ENCODE measurements at regions not wholly inside any gene's neighbourhood (a gene's known extent, or its start where the extent isn't known, plus 50 kb on each side); places are given as distances from the start of the nearest gene placed in this dataset.

DNA sequence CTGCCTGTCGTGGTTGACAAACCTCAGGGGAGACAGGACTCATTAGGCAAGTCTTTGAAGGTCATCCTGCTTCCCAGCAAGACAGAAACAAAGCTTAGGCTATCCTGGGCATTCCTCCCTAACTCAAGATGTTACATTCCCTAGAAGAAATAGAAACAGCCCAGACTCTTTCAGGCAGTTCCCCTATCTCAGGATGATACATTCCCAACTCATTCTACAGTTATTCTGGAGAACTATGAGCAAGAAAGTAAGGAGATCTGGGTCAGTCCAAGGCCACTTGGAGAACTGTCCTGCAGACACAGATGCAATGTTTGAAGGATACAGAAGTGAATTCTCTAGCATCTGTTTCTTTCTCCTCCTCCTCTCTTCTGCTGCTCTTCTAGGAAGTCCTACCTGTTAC, 220.1 kb upstream of the NCKAP5 start:
- H3K4me3 ChIP-seq (ENCODE audit: low read depth, low read length) = no peak overlapping the region
- DNase-seq (ENCODE audit: low read depth) = no peak
- TF ChIP-seq, protein P1, sequence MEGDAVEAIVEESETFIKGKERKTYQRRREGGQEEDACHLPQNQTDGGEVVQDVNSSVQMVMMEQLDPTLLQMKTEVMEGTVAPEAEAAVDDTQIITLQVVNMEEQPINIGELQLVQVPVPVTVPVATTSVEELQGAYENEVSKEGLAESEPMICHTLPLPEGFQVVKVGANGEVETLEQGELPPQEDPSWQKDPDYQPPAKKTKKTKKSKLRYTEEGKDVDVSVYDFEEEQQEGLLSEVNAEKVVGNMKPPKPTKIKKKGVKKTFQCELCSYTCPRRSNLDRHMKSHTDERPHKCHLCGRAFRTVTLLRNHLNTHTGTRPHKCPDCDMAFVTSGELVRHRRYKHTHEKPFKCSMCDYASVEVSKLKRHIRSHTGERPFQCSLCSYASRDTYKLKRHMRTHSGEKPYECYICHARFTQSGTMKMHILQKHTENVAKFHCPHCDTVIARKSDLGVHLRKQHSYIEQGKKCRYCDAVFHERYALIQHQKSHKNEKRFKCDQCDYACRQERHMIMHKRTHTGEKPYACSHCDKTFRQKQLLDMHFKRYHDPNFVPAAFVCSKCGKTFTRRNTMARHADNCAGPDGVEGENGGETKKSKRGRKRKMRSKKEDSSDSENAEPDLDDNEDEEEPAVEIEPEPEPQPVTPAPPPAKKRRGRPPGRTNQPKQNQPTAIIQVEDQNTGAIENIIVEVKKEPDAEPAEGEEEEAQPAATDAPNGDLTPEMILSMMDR (IDR thresholded peaks at IDR 0.05; ENCODE audit: low read depth, low read length, missing control alignments) = no peak
- in situ Hi-C loops (cut with HindIII; ENCODE audit: low sequenced_read_pairs) = no loop called here

DNA sequence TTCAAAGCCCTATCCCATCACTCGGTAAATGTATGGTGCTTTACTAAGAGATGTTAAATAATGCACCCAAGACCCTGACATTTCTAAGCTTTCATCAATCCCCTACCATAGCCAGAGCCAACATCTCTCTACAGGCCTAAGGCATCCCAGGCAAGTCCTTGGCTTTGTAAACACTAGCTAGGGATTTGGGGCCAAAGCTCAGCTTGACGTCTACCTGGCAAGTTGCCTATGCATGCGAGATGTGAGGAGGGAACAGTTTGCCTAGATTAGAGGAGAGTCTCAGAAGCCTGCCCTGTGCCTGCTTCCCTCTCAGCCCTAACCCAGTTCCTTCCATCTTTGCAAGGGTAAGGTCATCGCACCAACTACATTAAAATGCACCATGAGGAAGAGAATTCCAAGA, 221.5 kb upstream of the NCKAP5 start:
- in situ Hi-C loops (cut with HindIII; ENCODE audit: low sequenced_read_pairs) = no loop called here
- H3K4me3 ChIP-seq (ENCODE audit: low read depth, low read length) = no peak overlapping the region
- TF ChIP-seq, protein P1 (IDR thresholded peaks at IDR 0.05; ENCODE audit: low read depth, low read length, missing control alignments) = no peak
- DNase-seq (ENCODE audit: low read depth) = no peak

GRCh38 chr2:133790711-133791110, 222.4 kb upstream of the NCKAP5 start:
- in situ Hi-C loops (cut with HindIII; ENCODE audit: low sequenced_read_pairs) = no loop called here
- H3K4me3 ChIP-seq (ENCODE audit: low read depth, low read length) = no peak overlapping the region
- TF ChIP-seq, protein P1 (IDR thresholded peaks at IDR 0.05; ENCODE audit: low read depth, low read length, missing control alignments) = no peak
- no peak for DNase-seq (ENCODE audit: low read depth)

DNA sequence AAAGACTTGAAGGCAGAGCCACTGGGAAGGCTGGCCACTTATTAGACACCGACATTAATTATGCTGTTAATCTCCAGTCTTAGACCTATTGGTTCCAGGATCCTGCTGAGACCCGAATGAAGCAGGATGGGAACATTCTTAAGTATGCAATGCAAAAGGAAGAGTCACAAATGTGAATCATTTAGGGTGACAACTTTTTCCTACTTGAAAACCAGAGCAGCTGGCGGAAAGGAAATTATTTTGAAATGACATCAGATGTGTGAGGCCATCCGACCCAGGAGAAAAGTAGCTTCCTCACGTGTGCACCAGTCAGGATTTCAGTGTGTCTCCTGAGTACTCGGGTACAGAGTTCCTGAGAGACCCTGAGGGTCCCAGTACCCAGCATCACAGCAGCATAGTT, 222.9 kb upstream of the NCKAP5 start:
- DNase-seq (ENCODE audit: low read depth) = no peak
- in situ Hi-C loops (cut with HindIII; ENCODE audit: low sequenced_read_pairs) = no loop called here
- no peak overlapping the region for H3K4me3 ChIP-seq (ENCODE audit: low read depth, low read length)
- TF ChIP-seq, protein P1 (IDR thresholded peaks at IDR 0.05; ENCODE audit: low read depth, low read length, missing control alignments) = no peak

DNA sequence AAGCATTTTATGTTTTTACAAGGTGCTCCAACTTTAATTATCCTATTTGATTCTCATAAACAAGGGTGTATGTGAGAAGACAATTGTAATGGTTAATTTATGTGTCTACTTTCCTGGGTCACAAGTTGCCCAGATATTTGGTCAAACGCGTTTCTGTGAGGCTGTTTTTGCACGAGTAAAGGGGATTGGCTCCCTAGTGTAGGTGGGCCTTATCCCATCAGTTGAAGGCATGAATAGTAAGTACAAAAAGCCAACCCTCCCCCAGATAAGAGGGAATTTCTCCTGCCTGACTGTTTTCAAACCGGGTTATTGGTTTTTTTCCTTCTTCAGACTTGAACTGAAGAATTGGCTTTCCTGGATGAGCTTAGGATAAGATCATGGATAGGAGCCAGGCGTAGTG, 224.0 kb upstream of the NCKAP5 start:
- no peak overlapping the region for H3K4me3 ChIP-seq (ENCODE audit: low read depth, low read length)
- DNase-seq (ENCODE audit: low read depth) = no peak
- in situ Hi-C loops (cut with HindIII; ENCODE audit: low sequenced_read_pairs) = no loop called here
- TF ChIP-seq, protein P1 (IDR thresholded peaks at IDR 0.05; ENCODE audit: low read depth, low read length, missing control alignments) = no peak

DNA sequence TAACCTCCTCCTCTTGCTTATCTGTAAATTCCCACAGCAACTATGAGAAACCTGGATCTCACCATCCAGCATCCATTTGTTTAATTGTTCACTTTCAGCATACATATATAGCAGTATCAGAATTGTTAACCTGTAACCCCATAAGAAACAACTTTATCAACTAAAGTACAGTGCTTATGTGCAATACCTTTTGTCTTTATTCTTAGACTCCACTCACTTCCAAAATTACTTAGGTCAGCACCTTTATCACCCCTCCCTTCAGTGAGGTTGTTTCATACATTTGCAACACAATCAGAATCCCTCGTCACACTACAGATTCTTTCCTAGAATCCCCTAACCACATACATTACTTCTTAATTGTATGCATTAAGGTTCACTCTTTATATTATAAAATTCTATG, 225.9 kb upstream of the NCKAP5 start:
- no peak overlapping the region for H3K4me3 ChIP-seq (ENCODE audit: low read depth, low read length)
- no peak for DNase-seq (ENCODE audit: low read depth)
- TF ChIP-seq, protein P1 (IDR thresholded peaks at IDR 0.05; ENCODE audit: low read depth, low read length, missing control alignments) = no peak
- in situ Hi-C loops (cut with HindIII; ENCODE audit: low sequenced_read_pairs) = no loop called here

- TF ChIP-seq, protein P1 (IDR thresholded peaks at IDR 0.05; ENCODE audit: low read depth, low read length, missing control alignments) = no peak
- no peak overlapping the region for H3K4me3 ChIP-seq (ENCODE audit: low read depth, low read length)
- in situ Hi-C loops (cut with HindIII; ENCODE audit: low sequenced_read_pairs) = no loop called here
- no peak for DNase-seq (ENCODE audit: low read depth)
Measured at GRCh38 chr2:133801946-133802345, 233.7 kb upstream of the NCKAP5 start.

Data from astrocyte of the cerebellum (primary cell).